ENCODE measurements at regions not wholly inside any gene's neighbourhood (a gene's known extent, or its start where the extent isn't known, plus 50 kb on each side); places are given as distances from the start of the nearest gene placed in this dataset.
"Not testable (repeated sequence)": the region's sequence is repeated elsewhere in the genome, so short reads cannot be mapped to it uniquely, and the experiment has no call there.

DNA sequence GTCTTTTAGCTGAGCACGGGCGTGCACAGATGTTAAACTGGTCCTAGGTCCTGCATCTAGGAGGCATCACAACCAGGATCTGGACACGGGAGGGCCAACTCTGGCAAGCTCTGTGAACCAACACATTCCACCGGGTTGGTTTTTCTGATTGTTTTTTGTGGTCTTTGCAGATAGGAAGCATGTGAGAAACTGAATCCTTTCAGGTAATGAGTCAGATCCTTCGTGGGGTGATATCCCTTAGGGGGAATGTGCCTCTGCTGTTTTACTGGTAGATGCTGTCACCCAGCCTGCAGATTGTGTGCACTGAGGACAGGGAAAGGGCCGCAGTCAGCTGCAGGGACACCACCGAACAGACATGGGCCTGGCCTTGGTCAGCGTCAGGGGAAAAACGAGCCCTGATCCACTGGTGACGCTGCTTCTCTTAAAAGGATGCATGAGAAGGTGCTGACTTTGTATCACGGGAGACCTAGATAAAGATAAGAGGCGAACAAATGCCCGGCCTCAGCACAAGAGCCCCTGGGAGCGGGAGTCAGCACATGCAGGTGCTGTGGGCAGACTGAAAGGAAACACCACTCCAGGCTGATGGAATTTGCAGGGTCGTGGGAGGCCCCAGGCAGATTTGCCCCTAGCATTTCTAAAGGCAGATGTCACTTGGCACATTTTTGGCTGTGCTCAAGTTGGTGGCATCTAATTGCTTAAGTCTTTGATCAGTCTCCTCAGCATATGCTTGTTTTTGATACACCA, 51.1 kb downstream of the DOP1B start:
- peak; percentile 6 to 11 for DNase-seq

- DNase-seq: no peak
Measured at GRCh38 chr21:36208326-36209013, 51.8 kb downstream of the DOP1B start.

DNA sequence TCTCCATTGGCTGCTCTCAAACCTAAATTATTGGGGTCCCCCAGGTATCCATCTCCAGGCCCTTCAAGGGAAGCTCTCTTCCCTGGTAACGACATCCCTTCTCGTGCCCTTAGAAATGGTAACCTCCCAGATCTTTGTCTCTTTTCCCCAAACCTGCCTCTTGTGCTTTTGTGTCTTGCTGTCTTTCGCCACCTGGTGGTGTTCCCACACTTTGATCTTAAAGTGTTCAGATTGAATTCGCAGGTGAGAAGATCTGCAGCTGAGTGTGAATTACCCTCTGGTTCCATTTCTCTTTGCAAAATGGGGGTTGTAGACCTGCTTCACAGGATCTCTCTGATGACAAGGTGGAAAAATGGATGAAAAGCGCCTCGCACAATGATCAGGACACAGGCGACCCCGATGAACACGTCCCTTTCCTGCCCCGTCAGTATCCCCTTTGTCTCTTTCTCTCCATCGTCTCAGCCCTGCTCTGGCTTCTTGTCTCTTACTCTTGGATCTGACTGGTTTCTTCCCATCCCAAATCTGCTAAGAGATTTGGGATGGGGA, 53.1 kb downstream of the DOP1B start:
- peak; percentile 28 to 45 for DNase-seq

GRCh38 chr21:36210779-36211659, 54.4 kb downstream of the DOP1B start:
- no peak for DNase-seq

- no peak for DNase-seq
Measured at GRCh38 chr21:36211660-36212512, 55.3 kb downstream of the DOP1B start.

DNA sequence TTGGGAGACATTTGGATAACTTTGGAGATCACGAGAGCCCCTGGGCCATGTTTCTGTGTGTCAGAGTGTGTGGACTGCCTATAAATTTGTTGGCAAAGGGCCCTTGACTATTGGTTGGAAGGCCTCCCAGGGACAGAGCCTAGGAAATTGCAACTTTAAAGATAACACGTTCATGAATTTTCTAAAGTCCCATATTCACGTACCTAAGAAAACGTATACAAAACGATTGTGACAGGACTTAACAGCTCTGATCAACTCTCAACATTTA, 55.8 kb downstream of the DOP1B start:
- no peak for DNase-seq

DNA sequence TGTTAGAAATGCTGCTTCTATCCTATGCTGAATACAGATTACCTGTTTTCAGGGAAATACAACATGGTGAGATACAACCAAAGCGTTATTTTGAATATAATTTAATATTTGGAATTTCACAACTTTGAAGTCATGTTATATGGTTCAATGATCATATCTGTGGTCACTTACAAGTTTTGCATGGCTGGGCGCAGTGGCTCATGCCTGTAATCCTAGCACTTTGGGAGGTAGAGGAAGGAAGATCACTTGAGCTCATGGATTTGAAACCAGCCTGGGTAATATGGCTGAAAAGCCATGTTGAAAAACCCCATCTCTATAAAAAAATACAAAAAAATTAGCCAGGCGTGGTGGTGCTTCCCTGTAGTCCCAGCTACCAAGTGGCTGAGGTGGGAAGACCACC, 57.9 kb downstream of the DOP1B start:
- no peak for DNase-seq

GRCh38 chr21:36217743-36218142, 61.1 kb downstream of the DOP1B start:
- no peak for DNase-seq

DNA sequence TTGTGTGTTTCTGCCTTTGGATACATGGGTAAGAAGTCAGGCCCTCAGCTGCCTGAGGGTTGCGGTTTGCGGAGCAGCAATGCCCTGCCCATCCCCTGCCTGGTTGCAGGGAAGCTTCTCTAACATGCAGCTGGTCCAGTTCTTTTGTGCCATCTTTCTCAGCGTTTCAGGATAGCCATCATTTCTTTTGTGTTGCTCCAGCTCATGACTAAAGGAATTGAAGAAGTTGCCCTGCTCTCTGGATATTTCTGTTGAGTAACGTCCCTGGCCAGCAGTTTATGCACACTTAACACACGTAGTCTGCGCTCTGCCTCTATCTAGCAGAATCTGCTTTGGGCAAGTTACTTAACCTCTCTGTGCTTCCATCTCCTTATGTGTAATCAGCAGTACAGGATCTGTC, 62.1 kb downstream of the DOP1B start:
- DNase-seq: no peak

DNA sequence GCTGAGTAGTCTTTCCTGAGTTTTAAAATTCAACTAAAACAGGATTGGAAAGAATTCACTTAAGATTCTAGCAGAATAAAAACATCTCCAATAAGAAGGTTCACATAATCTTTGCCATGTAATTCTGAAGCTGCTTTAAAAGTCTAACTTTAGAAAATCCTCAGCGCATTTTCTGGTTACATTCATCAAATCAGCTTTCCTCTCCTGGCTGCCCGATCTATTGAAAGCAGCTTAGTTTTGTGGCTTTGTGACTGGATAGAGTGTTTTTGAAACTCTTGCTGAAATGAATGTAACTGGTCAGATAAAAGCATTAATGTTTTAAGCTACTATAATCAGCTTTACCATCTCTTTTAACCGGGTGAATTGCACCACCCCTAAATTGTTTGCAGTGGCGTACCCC, 66.8 kb downstream of the DOP1B start:
- DNase-seq: no peak

GRCh38 chr21:36229181-36229580, 72.6 kb downstream of the DOP1B start:
- no peak for DNase-seq

DNA sequence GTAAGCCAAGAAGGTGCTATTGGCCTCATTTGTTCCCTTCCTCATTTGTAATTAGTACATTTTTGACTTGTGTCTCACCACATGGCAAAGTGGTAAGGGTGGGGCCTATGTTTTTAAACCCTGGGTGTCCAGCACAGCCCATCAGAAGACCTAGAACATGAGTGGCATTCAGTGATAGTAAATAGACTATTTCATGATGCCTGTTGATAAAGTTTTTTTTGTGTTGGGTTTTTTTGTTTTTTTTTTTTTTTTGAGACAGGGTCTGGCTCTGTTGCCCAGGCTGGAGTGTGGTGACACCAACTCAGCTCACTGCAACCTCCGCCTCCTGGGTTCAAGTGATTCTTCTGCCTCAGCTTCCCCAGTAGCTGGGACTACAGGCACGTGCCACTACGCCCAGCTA, 74.8 kb downstream of the DOP1B start:
- DNase-seq: not testable (repeated sequence)

- DNase-seq: no peak
Measured at GRCh38 chr21:36232641-36233040, 76.0 kb downstream of the DOP1B start.

GRCh38 chr21:36235058-36235582, 78.5 kb downstream of the DOP1B start:
- DNase-seq: no peak

GRCh38 chr21:36236052-36236730, 79.6 kb downstream of the DOP1B start:
- DNase-seq: no peak

DNA sequence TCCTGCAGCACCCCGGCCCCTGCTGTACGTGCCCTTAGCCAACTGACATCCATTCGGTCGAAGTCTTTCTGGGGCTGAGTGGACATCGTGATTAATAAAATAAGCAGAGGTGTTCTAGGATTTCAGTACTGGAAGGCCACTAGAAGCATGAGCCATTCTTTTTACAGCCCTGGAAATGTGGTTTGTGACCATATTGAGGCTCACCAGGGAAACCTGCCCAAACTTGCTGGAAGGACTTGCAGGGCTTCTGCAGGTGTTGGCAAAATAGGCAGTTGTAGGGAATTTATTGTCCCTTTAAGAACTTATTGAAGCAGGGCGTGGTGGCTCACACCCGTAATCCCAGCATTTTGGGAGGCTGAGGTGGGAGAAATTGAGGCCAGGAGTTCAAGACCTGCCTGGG, 80.8 kb downstream of the DOP1B start:
- no peak for DNase-seq

- DNase-seq: no peak
Measured at GRCh38 chr21:36239585-36239984, 80.4 kb upstream of the MORC3 start.

GRCh38 chr21:36241717-36242116, 78.3 kb upstream of the MORC3 start:
- DNase-seq: no peak

DNA sequence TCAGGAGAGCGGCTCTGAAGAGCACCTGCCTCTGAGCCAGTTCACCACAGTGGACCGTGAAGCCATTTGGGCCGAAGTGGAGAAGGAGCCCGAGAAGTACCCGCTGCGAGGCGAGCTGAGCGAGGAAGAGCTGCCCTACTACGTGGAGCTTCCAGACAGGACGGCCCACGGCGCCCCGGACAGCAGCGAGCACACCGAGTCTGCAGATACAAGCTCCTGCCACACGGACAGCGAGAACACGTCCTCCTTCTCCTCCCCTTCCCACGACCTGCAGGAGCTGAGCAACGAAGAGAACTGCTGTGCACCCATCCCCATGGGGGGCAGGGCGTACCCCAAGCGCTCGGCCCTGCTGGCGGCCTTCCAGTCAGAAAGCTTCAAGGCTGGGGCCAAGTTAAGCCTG, 74.9 kb upstream of the MORC3 start:
- no peak for DNase-seq

DNA sequence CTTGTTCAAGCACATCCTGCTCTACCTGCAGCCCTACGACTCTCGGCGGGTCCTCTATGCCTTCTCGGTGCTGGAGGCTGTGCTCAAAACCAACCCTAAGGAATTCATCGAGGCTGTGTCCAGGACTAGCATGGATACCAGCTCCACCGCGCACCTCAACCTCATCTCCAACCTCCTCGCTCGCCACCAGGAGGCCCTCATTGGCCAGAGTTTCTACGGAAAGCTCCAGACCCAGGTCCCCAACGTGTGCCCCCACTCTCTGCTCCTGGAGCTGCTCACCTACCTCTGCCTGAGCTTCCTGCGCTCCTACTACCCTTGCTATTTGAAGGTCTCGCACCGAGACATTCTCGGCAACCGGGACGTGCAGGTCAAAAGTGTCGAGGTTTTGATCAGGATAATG, 74.3 kb upstream of the MORC3 start:
- DNase-seq: no peak

DNA sequence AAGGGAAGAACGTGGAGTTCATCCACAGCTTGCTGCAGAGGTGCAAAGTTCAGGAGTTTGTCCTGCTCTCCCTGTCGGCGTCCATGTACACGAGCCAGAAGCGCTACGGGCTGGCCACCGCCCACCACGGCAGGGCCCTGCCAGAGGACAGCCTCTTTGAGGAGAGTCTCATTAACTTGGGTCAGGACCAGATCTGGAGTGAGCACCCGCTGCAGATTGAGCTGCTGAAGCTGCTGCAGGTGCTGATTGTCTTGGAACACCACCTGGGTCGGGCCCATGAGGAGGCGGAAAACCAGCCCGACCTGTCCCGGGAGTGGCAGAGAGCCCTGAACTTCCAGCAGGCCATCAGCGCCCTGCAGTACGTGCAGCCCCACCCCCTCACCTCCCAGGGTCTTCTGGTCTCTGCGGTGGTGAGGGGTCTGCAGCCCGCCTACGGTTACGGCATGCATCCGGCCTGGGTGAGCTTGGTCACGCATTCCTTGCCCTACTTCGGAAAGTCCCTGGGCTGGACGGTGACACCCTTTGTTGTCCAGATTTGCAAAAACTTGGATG, 73.8 kb upstream of the MORC3 start:
- DNase-seq: no peak
